Smooth muscle cell (in vitro differentiated cells): ENCODE measurements at regions not wholly inside any gene's neighbourhood (a gene's known extent, or its start where the extent isn't known, plus 50 kb on each side); places are given as distances from the start of the nearest gene placed in this dataset.

Experiments
- DNase-seq: peaks from one replicate; lab custom pipeline; 2025; ENCODE audit not compliant: unreplicated experiment; lab: John Stamatoyannopoulos, UW
- H2AFZ ChIP-seq: fragments of 200-600 bp; sonication (generic); 2 replicates; pipeline ENCODE4 v1.6.0; 2016; ENCODE audit warnings: antibody characterized with exemption, low read depth, mild to moderate bottlenecking
- H3F3A ChIP-seq: fragments of 200-600 bp; sonication (generic); 2 replicates; pipeline ENCODE4 v1.6.0; 2017; ENCODE audit warnings: antibody characterized with exemption, low read depth
- H3K27ac ChIP-seq: fragments of 200-600 bp; sonication (generic); 2 replicates; pipeline ENCODE4 v1.5.1; 2016; ENCODE audit warnings: low read depth, mild to moderate bottlenecking
- H3K27me3 ChIP-seq: fragments of 200-600 bp; sonication (generic); 2 replicates; pipeline ENCODE4 v1.6.1; 2016; ENCODE audit warnings: low read depth, mild to moderate bottlenecking
- H3K36me3 ChIP-seq: fragments of 200-600 bp; sonication (generic); 2 replicates; pipeline ENCODE4 v1.5.1; 2016; ENCODE audit warnings: low read depth
- H3K4me1 ChIP-seq: fragments of 200-600 bp; sonication (generic); 2 replicates; pipeline ENCODE4 v1.5.1; 2016; ENCODE audit warnings: low read depth
- H3K4me2 ChIP-seq: fragments of 200-600 bp; sonication (generic); 2 replicates; pipeline ENCODE4 v1.6.0; 2016; ENCODE audit warnings: mild to moderate bottlenecking
- H3K4me3 ChIP-seq: fragments of 200-600 bp; sonication (generic); 2 replicates; pipeline ENCODE4 v1.5.1; 2016; ENCODE audit warnings: mild to moderate bottlenecking
- H3K79me2 ChIP-seq: fragments of 200-600 bp; sonication (generic); 2 replicates; pipeline ENCODE4 v1.6.0; 2016; ENCODE audit warnings: low read depth, mild to moderate bottlenecking
- H3K9ac ChIP-seq: fragments of 200-600 bp; sonication (generic); 2 replicates; pipeline ENCODE4 v1.6.0; 2016; ENCODE audit warnings: low read depth
- H3K9me3 ChIP-seq: fragments of 200-600 bp; sonication (generic); replicated peaks from 2 replicates; pipeline ENCODE4 v1.5.1; 2016; ENCODE audit warnings: low read depth
- H4K20me1 ChIP-seq: fragments of 200-600 bp; sonication (generic); 2 replicates; pipeline ENCODE4 v1.6.0; 2016; ENCODE audit warnings: low read depth
- CTCF ChIP-seq: fragments of 200-600 bp; sonication (generic); IDR thresholded peaks from 2 replicates; pipeline ENCODE4 v1.5.1; 2017; ENCODE audit warnings: borderline replicate concordance, mild to moderate bottlenecking, antibody characterized with exemption; ENCODE audit not compliant: insufficient read depth, poor library complexity, severe bottlenecking
- WGBS: methylation state at CpG from one replicate; pipeline ENCODE4 v1.1.7; 2016; ENCODE audit warnings: low lambda C conversion rate; 5-methylcytosine and 5-hydroxymethylcytosine counted together

- H3K27me3 ChIP-seq, result no peaks in the 10 kb centered on the region
- no peak overlapping the region for H3K27ac ChIP-seq
- H3K79me2 ChIP-seq, result no peaks in the 10 kb centered on the region
- H4K20me1 ChIP-seq, result no peaks in the 10 kb centered on the region
- no peak overlapping the region for H3K9ac ChIP-seq
- H2AFZ ChIP-seq, result no peak overlapping the region
- no peaks in the 10 kb centered on the region for H3K9me3 ChIP-seq
- no peak for TF ChIP-seq CTCF
- H3F3A ChIP-seq, result no peaks in the 10 kb centered on the region
- DNase-seq, result no peak
- 74% methylated on average over 3 of the region's 3 CpGs for WGBS
- H3K36me3 ChIP-seq, result no peaks in the 10 kb centered on the region
- H3K4me1 ChIP-seq, result peaks cover 34% of the 10 kb centered on the region
- no peak overlapping the region for H3K4me3 ChIP-seq
- no peak overlapping the region for H3K4me2 ChIP-seq
Observed at GRCh38 chr3:168616915-168617314, 521.2 kb upstream of the GOLIM4 start.

GRCh38 chr3:168615493-168616020 is 519.8 kb upstream of the GOLIM4 start:
- H3K79me2 ChIP-seq, result no peaks in the 10 kb centered on the region
- no peaks in the 10 kb centered on the region for H3K9me3 ChIP-seq
- no peaks in the 10 kb centered on the region for H4K20me1 ChIP-seq
- H3K27ac ChIP-seq, result no peak overlapping the region
- no peak overlapping the region for H2AFZ ChIP-seq
- H3K4me1 ChIP-seq, result peaks cover 34% of the 10 kb centered on the region
- DNase-seq, result no peak
- H3K4me3 ChIP-seq, result no peak overlapping the region
- no peak overlapping the region for H3K9ac ChIP-seq
- no peak for TF ChIP-seq CTCF
- H3F3A ChIP-seq, result no peaks in the 10 kb centered on the region
- no peaks in the 10 kb centered on the region for H3K27me3 ChIP-seq
- no peak overlapping the region for H3K4me2 ChIP-seq
- H3K36me3 ChIP-seq, result no peaks in the 10 kb centered on the region
- WGBS, result 56% methylated on average over 2 of the region's 2 CpGs

GRCh38 chr3:168613151-168613550 is 517.4 kb upstream of the GOLIM4 start:
- Histone ChIP-seq H3K4me3 (no peak overlapping the region), H2AFZ (no peak overlapping the region), H3K4me2 (no peak overlapping the region), H3K4me1 (peaks cover 29% of the 10 kb centered on the region), H3K9ac (no peak overlapping the region), H3K27me3 (no peaks in the 10 kb centered on the region), H3K9me3 (no peaks in the 10 kb centered on the region), H3K36me3 (no peaks in the 10 kb centered on the region), H3F3A (no peaks in the 10 kb centered on the region), H3K79me2 (no peaks in the 10 kb centered on the region), H3K27ac (no peak overlapping the region), H4K20me1 (no peaks in the 10 kb centered on the region)
- TF ChIP-seq CTCF, result no peak
- 88% methylated on average over 5 of the region's 5 CpGs for WGBS
- DNase-seq, result no peak

- WGBS, result 92% methylated on average over 5 of the region's 5 CpGs
- Histone ChIP-seq H3K79me2 (no peaks in the 10 kb centered on the region), H2AFZ (no peak overlapping the region), H3F3A (no peaks in the 10 kb centered on the region), H3K4me1 (peaks cover 25% of the 10 kb centered on the region), H3K4me3 (no peak overlapping the region), H3K9ac (no peak overlapping the region), H3K27ac (no peak overlapping the region), H3K4me2 (no peak overlapping the region), H4K20me1 (no peaks in the 10 kb centered on the region), H3K9me3 (no peaks in the 10 kb centered on the region), H3K36me3 (no peaks in the 10 kb centered on the region), H3K27me3 (no peaks in the 10 kb centered on the region)
- DNase-seq, result no peak
- no peak for TF ChIP-seq CTCF
Observed at GRCh38 chr3:168612671-168613070, 516.9 kb upstream of the GOLIM4 start.
